ENCODE measurements at regions not wholly inside any gene's neighbourhood (a gene's known extent, or its start where the extent isn't known, plus 50 kb on each side); places are given as distances from the start of the nearest gene placed in this dataset.
A peak's percentile ranks its signal among the peaks of the same experiment; 100 is the strongest.

DNA sequence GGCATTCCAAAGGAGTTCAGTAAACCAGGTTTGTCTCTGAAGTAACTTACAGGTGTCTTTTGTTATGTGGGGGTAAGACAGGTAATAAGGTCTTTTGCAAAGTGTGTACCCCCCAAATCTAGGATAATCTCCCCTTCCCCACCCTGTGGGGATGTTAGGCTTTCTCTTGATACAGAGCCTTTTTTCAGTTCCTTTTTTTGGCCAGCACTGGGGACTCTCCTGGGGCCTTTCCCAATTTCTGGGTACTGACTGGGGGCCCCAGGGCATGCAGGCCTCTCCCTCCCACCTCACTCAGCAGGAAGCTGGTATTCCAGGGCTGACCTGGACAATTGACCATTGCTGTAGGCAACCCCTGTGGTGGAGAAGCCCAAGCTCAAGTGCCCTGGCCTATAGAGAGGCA, 84.3 kb upstream of the IRX6 start:
- intact Hi-C loops (cut with DNase I, micrococcal nuclease), result no loop called here
- DNase-seq (no peak), ATAC-seq (no peak)

- ATAC-seq (no peak), DNase-seq (no peak)
- intact Hi-C loops (cut with DNase I, micrococcal nuclease), result no loop called here
Measured at GRCh38 chr16:55240888-55241287, 83.1 kb upstream of the IRX6 start.

DNA sequence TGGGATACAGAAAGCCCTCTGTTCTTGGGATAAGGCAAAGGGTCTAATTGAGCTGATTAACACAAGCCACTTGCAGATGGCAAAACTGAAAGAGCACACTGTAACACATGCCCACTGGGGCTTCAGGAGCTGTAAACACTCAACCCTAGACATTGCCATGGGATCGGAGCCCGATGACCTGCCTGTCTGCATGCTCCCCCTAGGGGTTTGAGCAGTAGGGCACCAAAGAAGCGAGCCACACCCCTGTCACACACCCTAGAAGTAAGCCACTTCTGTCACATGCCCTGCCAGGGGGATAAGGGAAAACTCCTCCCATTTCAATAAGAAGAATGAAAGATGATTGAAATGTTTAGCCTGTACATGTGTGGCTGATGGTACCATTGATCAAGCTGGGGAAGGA, 81.3 kb upstream of the IRX6 start:
- DNase-seq (no peak), ATAC-seq (no peak)
- intact Hi-C loops (cut with DNase I, micrococcal nuclease), result no loop called here

DNA sequence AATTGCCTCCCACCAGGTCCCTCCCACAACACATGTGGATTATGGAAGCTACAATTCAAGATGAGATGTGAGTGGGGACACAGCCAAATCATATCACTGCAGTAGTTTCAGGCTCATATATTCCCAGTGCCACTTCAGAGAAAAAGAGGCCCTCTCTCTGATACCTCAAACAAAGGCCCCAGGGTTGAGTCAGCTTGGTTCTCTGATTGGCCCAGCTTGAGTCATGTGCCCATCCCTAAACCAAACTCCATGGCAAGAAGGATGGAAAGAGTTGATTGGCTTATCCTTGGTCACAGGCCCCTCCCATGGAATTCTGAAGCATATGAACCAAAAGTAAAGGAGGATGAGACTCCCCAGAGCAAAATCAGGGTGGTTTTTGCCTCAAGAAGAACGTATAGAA, 75.9 kb upstream of the IRX6 start:
- DNase-seq (no peak), ATAC-seq (no peak)
- intact Hi-C loops (cut with DNase I, micrococcal nuclease), result no loop called here

DNA sequence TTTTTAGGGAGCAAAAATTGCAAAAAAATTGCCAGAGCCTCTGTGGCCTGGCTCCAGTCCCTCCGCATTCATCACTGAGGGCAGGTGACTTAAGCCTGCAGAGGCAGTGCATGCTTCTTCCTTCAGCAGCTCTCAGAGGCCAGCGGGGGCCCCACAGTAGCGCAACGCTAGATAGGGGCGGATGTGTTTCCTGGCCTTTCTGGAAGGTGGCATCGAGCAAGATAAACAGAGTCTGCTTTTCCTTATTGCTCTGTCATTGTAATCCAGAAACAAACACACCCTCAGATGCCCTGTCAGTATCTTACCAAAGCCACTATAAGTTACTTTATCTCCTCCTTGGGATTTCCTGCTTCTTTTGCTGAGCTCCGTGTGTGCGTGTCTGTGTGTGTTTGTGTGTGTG, 75.5 kb upstream of the IRX6 start:
- peak; percentile 100 for ATAC-seq
- intact Hi-C loops (cut with DNase I, micrococcal nuclease), result no loop called here
- DNase-seq, result peak; percentile 47 to 48

GRCh38 chr16:55249361-55249760, 74.6 kb upstream of the IRX6 start:
- DNase-seq, result no peak
- intact Hi-C loops (cut with DNase I, micrococcal nuclease), result no loop called here
- no peak for ATAC-seq

DNA sequence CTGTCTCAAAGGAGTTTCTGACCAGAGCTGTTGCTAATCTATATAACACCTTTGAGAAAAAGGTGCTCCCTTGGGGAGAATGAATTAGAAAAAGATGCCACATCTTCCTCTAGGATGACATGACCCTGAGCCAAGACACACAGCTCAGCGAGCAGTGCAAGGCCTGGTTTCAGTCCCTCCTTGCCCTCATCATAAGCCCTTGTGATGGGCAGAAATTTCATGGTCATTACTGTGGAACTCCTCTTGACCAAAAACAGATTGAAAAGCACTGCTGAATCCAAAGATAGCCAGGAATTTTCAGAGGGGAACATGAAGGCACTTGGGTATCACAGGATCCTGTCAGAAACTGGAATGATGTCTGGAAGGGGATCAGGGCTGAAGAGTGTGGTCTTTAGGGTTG, 74.1 kb upstream of the IRX6 start:
- ATAC-seq (no peak), DNase-seq (no peak)
- intact Hi-C loops (cut with DNase I, micrococcal nuclease), result no loop called here

DNA sequence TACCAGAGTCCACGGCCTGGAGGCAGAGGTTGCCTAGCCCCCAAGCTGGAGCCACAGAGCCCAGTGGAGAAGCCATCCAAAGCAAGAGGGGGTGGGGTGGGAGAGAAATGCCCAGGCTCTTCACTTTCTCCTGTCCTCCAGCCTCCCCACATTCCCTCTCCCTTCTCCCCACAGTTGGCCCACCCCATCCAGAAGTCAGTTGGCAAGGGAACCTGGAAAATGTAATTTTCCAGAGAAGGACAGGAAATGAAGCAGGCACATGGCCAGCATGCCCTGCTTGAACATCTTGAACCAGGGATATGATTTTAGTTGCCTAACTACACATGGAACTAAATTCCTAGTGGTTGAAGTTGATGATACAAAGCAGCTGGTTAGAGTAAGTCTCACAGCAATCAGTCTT, 73.3 kb upstream of the IRX6 start:
- intact Hi-C loops (cut with DNase I, micrococcal nuclease), result no loop called here
- ATAC-seq (no peak), DNase-seq (no peak)

DNA sequence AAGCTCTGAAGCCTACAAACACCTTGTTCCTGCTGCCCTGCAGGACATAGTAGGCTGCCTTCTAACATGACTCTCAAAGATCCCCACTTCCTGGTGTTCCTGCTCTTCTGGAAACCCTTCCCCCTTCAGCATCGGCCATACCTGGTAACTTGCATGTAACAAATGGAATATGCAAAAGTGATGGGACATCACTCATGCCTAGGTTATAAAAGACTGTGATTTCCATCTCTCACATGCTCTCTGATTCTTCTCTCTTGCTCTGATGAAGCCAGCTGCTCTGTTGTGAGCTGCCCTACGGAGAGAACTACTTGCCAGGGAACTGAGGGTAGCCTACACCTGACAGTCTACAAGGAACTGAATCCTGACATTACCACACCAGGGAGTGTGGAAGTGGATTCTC, 72.9 kb upstream of the IRX6 start:
- DNase-seq, result no peak
- intact Hi-C loops (cut with DNase I, micrococcal nuclease), result no loop called here
- no peak for ATAC-seq

DNA sequence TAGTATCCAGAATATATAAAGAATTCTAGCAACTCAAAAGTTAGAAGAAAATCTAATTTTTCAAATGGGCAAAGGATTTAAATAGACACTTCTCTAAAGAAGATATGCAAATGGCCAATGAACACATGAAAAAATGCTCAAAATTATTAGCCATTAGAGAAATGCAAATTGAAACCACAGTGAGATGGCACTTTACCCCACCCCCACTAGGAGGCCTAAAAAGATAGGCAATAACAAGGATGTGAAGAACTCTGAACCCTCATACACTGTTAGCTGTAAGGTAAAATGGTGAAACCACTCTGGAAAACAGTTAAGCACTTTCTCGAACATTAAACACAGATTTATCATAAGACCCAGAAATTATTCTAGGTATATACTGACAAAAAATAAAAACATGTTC, 71.4 kb upstream of the IRX6 start:
- DNase-seq, result no peak
- intact Hi-C loops (cut with DNase I, micrococcal nuclease), result no loop called here
- no peak for ATAC-seq

DNA sequence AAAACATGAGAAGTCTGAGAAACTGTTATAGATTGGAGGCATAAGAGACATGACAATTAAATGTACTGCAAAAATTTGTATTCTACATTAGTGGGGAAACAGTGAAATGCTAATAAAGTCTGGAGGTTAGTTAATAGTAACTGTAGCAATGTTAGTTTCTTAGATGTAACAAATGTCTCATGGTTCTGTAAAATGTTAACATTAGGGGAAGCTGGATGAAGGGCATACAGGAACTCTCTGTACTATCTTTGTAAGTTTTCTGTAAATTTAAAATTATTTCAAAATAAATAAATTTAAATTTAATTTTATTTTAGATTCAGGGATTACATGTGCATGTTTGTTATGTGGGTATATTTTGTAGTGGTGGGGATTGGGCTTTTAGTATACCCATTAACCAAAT, 70.0 kb upstream of the IRX6 start:
- DNase-seq, result no peak
- no peak for ATAC-seq
- intact Hi-C loops (cut with DNase I, micrococcal nuclease), result no loop called here

DNA sequence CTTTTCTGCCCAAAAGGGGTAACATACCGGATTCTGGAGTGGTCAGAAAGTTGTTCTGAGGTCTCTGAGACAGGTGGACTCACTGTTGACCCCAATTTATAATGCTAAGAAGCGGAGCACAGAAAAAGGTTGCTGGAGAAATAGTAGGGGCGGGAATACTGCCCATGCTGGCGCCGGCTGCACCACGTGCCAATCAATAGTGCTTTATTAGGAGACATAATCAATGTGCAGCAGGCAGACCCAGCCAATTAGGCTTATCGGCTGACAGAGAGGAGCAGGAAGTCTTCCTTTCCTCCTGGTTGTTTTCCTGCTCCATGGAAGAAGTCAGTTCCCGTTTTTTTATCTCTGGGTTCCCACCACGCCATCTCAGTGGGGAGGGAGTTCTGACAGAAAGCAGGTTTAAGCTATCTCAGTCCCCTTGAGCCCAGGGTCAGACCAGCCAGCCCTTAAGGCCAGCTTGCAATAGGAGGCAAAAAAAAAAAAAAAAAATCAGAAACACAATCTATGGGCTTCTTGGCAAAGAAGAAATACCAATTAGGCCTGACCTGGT, 68.2 kb upstream of the IRX6 start:
- DNase-seq (no peak), ATAC-seq (no peak)
- intact Hi-C loops (cut with DNase I, micrococcal nuclease), result no loop called here

GRCh38 chr16:55256412-55257016, 67.5 kb upstream of the IRX6 start:
- ATAC-seq, result no peak
- intact Hi-C loops (cut with DNase I, micrococcal nuclease), result no loop called here
- no peak for DNase-seq

DNA sequence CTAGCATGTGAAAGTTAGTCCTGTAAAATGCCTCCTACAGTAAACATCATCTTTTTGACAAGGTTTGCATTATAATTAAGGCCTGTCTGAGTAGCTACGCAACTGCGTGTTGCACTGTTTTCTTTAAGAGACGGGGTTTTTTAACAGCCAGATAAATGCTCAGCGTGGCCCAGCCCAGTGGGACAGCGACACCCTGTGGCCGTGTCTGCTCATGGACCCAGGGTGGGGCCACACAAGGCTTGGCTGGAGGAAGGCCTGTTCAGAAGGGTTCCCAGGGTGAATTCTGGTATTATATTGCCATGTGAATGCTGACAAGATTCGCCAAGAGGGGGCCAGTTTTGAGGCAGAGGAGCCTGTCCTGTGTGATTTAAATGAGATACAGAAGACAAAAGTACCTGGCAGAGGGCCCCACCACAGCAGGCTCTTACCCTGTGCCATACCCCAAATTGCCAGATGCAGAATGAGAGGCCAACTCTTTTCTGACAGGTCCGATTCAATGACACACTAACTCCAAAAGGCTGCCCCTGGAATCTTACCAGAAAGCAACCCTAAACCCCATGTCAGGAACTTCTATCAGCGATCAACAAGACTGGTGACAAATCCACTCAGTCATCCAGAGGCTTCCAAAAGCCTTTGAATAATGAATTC, 65.9 kb upstream of the IRX6 start:
- intact Hi-C loops (cut with DNase I, micrococcal nuclease), result no loop called here
- ATAC-seq, result peak; percentile 99
- peak; percentile 33 to 74 for DNase-seq

- no peak for DNase-seq
- ATAC-seq, result no peak
- intact Hi-C loops (cut with DNase I, micrococcal nuclease), result no loop called here
Measured at GRCh38 chr16:55261301-55261700, 62.7 kb upstream of the IRX6 start.

DNA sequence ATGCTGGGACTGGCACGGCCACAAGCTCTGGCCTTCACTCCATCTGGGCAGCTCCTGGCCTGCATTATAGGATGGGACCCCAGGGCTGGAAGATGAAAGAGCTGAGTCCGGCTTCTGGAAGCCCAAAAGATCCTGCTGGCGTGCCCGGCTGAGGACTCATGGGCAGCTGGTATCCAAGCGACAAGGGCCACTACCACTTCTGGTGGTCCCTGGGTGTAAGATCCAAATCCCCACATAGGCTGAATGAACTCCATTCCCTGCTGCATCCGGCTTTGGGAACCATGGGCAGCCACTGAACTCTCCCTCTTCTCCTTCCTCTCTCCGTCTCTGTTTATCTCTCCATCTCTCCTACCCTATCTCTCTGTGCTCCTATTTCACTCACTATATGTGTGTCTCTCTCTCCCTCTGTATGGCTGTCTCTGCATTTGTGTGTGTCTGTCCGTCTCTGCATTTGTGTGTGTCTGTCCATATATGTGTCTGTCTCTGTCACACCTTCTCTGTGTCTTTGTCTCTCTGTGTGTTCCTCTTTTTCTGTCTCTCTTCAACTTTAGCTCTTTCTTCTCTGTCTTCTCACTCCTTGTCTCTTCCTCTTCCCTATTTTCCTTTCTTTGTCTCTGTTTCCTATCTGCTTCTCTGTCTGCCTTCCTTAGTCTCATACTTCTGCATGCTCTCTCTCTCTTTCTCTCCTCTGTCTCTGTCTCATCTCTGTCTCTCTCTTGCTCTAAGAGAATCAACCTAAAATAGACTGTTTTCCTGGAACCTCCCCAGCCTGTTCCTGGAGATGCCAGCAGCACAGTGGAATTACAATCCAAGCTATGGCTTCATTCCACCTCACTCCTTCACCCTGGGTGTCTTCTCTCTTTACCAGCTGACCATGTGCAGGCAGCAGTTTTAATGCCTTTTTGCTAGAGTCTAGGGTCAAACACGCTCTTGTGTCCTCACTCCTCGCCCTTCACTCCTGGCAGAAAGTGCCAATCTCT, 60.4 kb upstream of the IRX6 start:
- intact Hi-C loops (cut with DNase I, micrococcal nuclease), result no loop called here
- DNase-seq, result no peak
- ATAC-seq, result no peak

DNA sequence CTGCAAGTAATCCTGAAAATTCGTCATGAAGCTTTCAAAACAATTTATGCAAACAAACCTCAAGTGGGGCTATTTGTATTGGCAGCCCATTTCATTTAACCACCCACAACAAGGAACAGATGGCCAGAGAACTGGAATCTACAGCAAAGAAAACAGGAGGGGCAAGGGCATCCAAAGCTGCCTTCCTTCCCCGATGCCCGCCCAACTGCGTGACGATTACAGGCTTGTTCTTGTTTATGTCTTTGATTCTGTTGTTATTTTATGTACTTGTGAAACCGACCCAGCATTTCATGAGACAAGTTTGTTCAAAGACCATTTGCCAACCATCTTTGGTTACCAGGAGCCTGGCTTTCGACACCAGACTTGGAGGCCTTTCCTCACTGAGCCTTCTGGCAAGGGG, 59.1 kb upstream of the IRX6 start:
- intact Hi-C loops (cut with DNase I, micrococcal nuclease), result no loop called here
- ATAC-seq (no peak), DNase-seq (no peak)

DNA sequence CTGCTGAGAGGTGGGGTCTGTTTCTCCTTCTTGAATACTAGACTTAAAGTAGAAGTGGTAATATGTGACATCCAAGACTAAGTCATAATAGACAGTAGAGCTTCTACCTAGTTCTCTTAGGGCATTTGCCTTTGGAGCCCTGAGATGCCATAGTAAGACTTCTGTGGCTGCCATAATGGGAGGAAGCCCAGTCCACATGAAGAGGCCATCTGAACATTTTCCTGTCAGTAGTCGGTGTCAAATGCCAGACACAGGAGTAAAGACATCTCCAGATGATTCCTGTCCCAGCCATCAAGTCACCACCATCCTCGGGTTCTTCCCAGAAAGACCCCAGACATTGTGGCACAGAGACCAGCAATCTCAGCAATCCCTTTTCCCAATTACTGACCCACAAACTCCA, 58.1 kb upstream of the IRX6 start:
- intact Hi-C loops (cut with DNase I, micrococcal nuclease), result no loop called here
- DNase-seq (no peak), ATAC-seq (no peak)

- ATAC-seq, result no peak
- DNase-seq, result no peak
- intact Hi-C loops (cut with DNase I, micrococcal nuclease), result no loop called here
Measured at GRCh38 chr16:55271945-55272513, 52.0 kb upstream of the IRX6 start.

GRCh38 chr16:55272744-55273143, 51.3 kb upstream of the IRX6 start:
- ATAC-seq (no peak), DNase-seq (no peak)
- intact Hi-C loops (cut with DNase I, micrococcal nuclease), result no loop called here
